ENCODE measurements at regions not wholly inside any gene's neighbourhood (a gene's known extent, or its start where the extent isn't known, plus 50 kb on each side); places are given as distances from the start of the nearest gene placed in this dataset.

GRCh38 chr4:101584306-101584705 is 206.2 kb upstream of the BANK1 start:
- no peak for DNase-seq (ENCODE audit: low spot score)

- no peak for DNase-seq (ENCODE audit: low spot score)
These were observed 215.8 kb upstream of the PPP3CA start for GRCh38 chr4:101563126-101563525.

- no peak for DNase-seq (ENCODE audit: low spot score)
These were observed 209.5 kb upstream of the PPP3CA start for GRCh38 chr4:101556842-101557241.

GRCh38 chr4:101555341-101555880 is 208.1 kb upstream of the PPP3CA start:
- no peak for DNase-seq (ENCODE audit: low spot score)

- no peak for DNase-seq (ENCODE audit: low spot score)
These were observed 193.0 kb upstream of the PPP3CA start for GRCh38 chr4:101540336-101540735.

GRCh38 chr4:101528526-101528925 is 181.2 kb upstream of the PPP3CA start:
- no peak for DNase-seq (ENCODE audit: low spot score)

- no peak for DNase-seq (ENCODE audit: low spot score)
These were observed 179.9 kb upstream of the PPP3CA start for GRCh38 chr4:101527188-101527587.

- no peak for DNase-seq (ENCODE audit: low spot score)
These were observed 168.2 kb upstream of the PPP3CA start for GRCh38 chr4:101515566-101515965.

- DNase-seq (ENCODE audit: low spot score): no peak
These were observed 167.8 kb upstream of the PPP3CA start for GRCh38 chr4:101515099-101515498.

GRCh38 chr4:101512416-101512815 is 165.1 kb upstream of the PPP3CA start:
- no peak for DNase-seq (ENCODE audit: low spot score)

GRCh38 chr4:101501421-101501820 is 154.1 kb upstream of the PPP3CA start:
- DNase-seq (ENCODE audit: low spot score): no peak

GRCh38 chr4:101500742-101501141 is 153.4 kb upstream of the PPP3CA start:
- DNase-seq (ENCODE audit: low spot score): no peak

GRCh38 chr4:101475246-101475645 is 127.9 kb upstream of the PPP3CA start:
- no peak for DNase-seq (ENCODE audit: low spot score)

- DNase-seq (ENCODE audit: low spot score): no peak
These were observed 123.9 kb upstream of the PPP3CA start for GRCh38 chr4:101471201-101471600.

- DNase-seq (ENCODE audit: low spot score): no peak
These were observed 117.3 kb upstream of the PPP3CA start for GRCh38 chr4:101464596-101464995.

- DNase-seq (ENCODE audit: low spot score): no peak
These were observed 111.6 kb upstream of the PPP3CA start for GRCh38 chr4:101458914-101459313.

- DNase-seq (ENCODE audit: low spot score): no peak
These were observed 111.1 kb upstream of the PPP3CA start for GRCh38 chr4:101458473-101458872.

GRCh38 chr4:101451086-101451485 is 103.8 kb upstream of the PPP3CA start:
- no peak for DNase-seq (ENCODE audit: low spot score)

GRCh38 chr4:101441446-101441845 is 94.1 kb upstream of the PPP3CA start:
- no peak for DNase-seq (ENCODE audit: low spot score)

- DNase-seq (ENCODE audit: low spot score): no peak
These were observed 92.6 kb upstream of the PPP3CA start for GRCh38 chr4:101439926-101440325.

- peak; percentile 14 for DNase-seq (ENCODE audit: low spot score)
These were observed 74.1 kb upstream of the PPP3CA start for GRCh38 chr4:101421386-101421785.

- DNase-seq (ENCODE audit: low spot score): no peak
These were observed 73.3 kb upstream of the PPP3CA start for GRCh38 chr4:101420661-101421060.

- DNase-seq (ENCODE audit: low spot score): no peak
These were observed 72.2 kb upstream of the PPP3CA start for GRCh38 chr4:101419336-101420135.

- no peak for DNase-seq (ENCODE audit: low spot score)
These were observed 71.1 kb upstream of the PPP3CA start for GRCh38 chr4:101418466-101418865.
